ENCODE measurements at regions not wholly inside any gene's neighbourhood (a gene's known extent, or its start where the extent isn't known, plus 50 kb on each side); places are given as distances from the start of the nearest gene placed in this dataset.

- Histone ChIP-seq H3K4me3 (ENCODE audit: extremely low read depth in 1 of 4, insufficient read depth in 2 of 4, low read depth in 3 of 4, low read length in 4 of 4) (no peak overlapping the region), H3K4ac (replicated peaks; ENCODE audit: insufficient read length, low read depth, low read length) (no peak overlapping the region), H4K20me1 (replicated peaks in 1 of 2; ENCODE audit: control insufficient read depth in 1 of 2, insufficient read depth in 2 of 2, low read length in 2 of 2) (no peaks in the 10 kb centered on the region), H3K4me1 (replicated peaks in 1 of 4; ENCODE audit: control insufficient read depth in 3 of 4, insufficient read depth in 4 of 4, low read length in 3 of 4) (no peaks in the 10 kb centered on the region; a peak in 1 of 7 replicates), H2BK15ac (ENCODE audit: low read length) (no peak overlapping the region), H2AK5ac (ENCODE audit: low read depth, low read length) (no peak overlapping the region), H3K4me2 (ENCODE audit: insufficient read depth in 1 of 2, low read depth in 2 of 2, low read length in 2 of 2) (no peak overlapping the region), H3K23ac (ENCODE audit: insufficient read length) (no peak overlapping the region), H3K36me3 (ENCODE audit: control insufficient read depth in 2 of 4, insufficient read depth in 4 of 4, low read length in 3 of 4) (no peaks in the 10 kb centered on the region), H3K9ac (replicated peaks in 1 of 4; ENCODE audit: extremely low read depth in 1 of 4, low read depth in 3 of 4, low read length in 3 of 4) (no peak overlapping the region), H2BK20ac (ENCODE audit: low read length) (no peak overlapping the region), H2BK12ac (ENCODE audit: low read depth, low read length) (no peak overlapping the region), H3K14ac (ENCODE audit: insufficient read length) (no peak overlapping the region), H3K56ac (replicated peaks; ENCODE audit: insufficient read length, low read depth, low read length) (no peak overlapping the region), H3K79me1 (ENCODE audit: low read depth, low read length) (no peaks in the 10 kb centered on the region), H4K91ac (replicated peaks; ENCODE audit: insufficient read length, low read length) (no peak overlapping the region), H3K27ac (ENCODE audit: low read depth, low read length) (no peak overlapping the region), H2BK5ac (ENCODE audit: low read depth, low read length) (no peak overlapping the region), H4K5ac (ENCODE audit: insufficient read length, low read depth, low read length) (no peak overlapping the region), H4K8ac (ENCODE audit: extremely low read depth, insufficient read depth, low read length) (no peak overlapping the region), H2AFZ (ENCODE audit: low read length) (peak overlapping the region; percentile 11), H3K79me2 (ENCODE audit: control insufficient read depth in 1 of 2, insufficient read depth in 2 of 2, low read length in 2 of 2) (no peaks in the 10 kb centered on the region), H2BK120ac (replicated peaks; ENCODE audit: low read depth, low read length) (no peak overlapping the region), H3K18ac (ENCODE audit: extremely low read depth, low read length) (no peak overlapping the region), H3K9me3 (ENCODE audit: insufficient read depth in 2 of 2, low read depth in 1 of 2, low read length in 1 of 2) (no peaks in the 10 kb centered on the region), H3K23me2 (ENCODE audit: low read depth, low read length) (no peaks in the 10 kb centered on the region), H3K27me3 (replicated peaks in 1 of 4; ENCODE audit: control insufficient read depth in 3 of 4, extremely low read depth in 1 of 4, insufficient read depth in 3 of 4, low read length in 3 of 4) (no peaks in the 10 kb centered on the region)
- FAIRE-seq (no peak), DNase-seq (ENCODE audit: low read depth in 1 of 2, low spot score in 2 of 2) (no peak)
- 87% methylated on average over 12 of the region's 12 CpGs; no CpG with 5 or more reads in 1 of the 2 experiments for WGBS, 2 experiments (ENCODE audit: extremely low coverage in 1 of 2, insufficient coverage in 1 of 2, insufficient read length in 1 of 2, insufficient replicate concordance in 2 of 2, low coverage in 1 of 2, low lambda C conversion rate in 2 of 2, missing lambda C conversion rate in 1 of 2)
- TF ChIP-seq KDM5A (IDR thresholded peaks at IDR 0.05; ENCODE audit: low read length) (no peak), KDM1A (IDR thresholded peaks at IDR 0.05; ENCODE audit: borderline replicate concordance, low read length) (no peak), KDM4A (IDR thresholded peaks at IDR 0.05; ENCODE audit: low read depth, low read length, severe bottlenecking) (no peak)
- POLR2A ChIA-PET (ENCODE audit: partially characterized antibody), result no interaction called here
- CTCF ChIA-PET (ENCODE audit: partially characterized antibody), result no interaction called here
These were observed 319.1 kb downstream of the MED10 start for GRCh38 chr5:6059137-6059800.

All from H1 (cell line).